ENCODE measurements at regions not wholly inside any gene's neighbourhood (a gene's known extent, or its start where the extent isn't known, plus 50 kb on each side); places are given as distances from the start of the nearest gene placed in this dataset.
"Not testable (repeated sequence)": the region's sequence is repeated elsewhere in the genome, so short reads cannot be mapped to it uniquely, and the experiment has no call there.

DNA sequence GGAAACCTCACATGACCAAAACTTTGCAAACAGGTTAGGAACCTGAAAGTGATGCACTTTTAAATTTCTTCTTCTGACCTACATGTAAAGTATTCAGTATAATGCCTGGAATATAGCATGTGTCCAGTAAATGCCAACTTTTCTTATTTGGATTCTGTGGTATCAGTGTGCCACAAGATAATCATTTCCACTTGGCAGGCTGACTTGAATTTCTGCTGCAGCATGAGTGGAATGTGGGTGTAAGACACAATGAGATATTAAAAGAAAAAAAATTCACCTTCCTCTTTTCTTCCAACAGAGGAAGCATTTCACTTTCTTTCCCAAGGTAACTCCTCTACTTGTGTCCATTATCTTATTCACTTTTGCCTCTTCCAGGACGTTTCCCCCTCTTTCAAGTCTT lies 141.9 kb upstream of the PRKD1 start:
- no peak for DNase-seq

DNA sequence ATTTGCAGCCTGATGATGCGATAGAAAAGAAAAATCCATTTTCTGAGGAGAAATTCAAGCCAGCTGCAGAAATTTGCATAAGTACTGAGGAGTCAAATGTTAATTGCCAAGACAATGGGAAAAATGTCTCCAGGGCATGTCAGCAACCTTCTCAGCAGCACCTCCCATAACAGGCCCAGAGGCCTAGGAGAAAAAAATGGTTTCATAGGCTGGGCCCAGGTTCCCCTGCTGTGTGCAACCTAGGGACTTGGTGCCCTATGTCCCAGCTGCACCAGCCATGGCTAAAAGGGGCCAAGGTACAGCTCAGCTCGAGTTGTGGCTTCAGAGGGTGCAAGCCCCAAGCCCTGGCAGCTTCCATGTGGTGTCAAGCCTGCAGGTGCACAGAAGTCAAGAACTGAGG lies 144.8 kb upstream of the PRKD1 start:
- not testable (repeated sequence) for DNase-seq

DNA sequence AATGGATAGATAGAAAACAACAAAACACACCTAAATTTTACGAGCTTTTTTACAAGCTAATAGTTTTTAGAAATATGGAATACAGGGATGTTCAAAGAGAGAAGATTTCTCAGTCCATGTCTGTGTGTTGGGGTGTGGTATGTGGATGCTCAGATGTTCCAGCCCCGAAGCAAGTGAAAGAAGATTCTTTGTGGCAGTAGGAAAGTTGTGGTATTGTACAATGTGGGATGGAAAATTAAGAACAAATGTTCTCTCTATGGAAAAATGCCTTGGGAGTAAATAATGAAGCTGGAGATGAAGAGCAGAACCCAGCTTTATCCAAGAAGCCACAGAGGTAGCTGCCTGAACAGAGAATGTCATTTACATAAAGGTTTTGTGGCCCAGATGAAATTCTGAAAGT lies 150.3 kb upstream of the PRKD1 start:
- no peak for DNase-seq

DNA sequence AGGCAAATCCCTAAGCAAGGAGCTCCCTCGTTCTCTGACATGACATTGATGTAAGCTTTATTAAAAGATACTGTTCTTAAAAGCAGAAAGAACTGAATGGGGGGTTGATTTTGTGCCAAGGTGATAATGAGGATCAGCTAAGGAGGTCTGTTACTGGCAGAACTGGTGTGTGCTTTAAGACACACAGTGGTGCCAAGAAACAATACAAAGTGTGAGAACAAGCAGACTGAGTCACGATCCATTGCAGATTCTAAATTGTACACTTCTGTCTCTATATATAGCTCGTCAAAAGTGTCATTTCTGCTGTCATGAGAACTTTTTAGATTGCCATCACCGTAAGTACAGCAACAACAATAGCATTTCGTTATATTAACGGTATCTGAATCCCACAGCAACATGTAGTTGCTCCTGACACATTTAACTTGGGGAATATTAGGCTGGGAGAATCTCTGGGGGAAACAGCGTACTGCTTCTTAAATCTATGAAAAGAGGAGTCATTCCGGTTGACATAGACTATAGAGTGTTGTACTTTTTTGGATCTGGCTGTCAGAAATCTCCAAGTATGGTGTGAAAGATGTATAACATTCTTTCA lies 151.3 kb upstream of the PRKD1 start:
- DNase-seq = no peak

DNA sequence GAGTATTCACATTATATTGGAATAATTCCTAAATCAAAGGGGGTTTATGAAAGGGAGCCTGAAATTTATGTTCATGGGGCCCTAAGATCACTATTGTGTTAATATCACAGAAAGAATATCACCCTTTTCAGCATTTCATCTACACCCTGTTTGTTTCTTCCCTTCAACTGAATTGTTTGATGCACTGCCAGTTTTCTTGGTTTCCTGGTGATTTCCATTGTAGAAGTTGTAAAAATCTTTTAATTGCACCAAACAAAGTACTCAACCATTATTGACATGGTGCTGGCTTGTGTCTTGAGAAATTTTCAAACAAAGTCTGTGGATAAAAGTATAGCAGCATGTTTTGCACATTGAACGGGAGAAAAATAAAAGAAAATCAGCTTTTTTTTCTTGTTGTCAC lies 154.8 kb upstream of the PRKD1 start:
- DNase-seq = no peak

- no peak for DNase-seq
Measured at GRCh38 chr14:30084811-30085210, 157.2 kb upstream of the PRKD1 start.

DNA sequence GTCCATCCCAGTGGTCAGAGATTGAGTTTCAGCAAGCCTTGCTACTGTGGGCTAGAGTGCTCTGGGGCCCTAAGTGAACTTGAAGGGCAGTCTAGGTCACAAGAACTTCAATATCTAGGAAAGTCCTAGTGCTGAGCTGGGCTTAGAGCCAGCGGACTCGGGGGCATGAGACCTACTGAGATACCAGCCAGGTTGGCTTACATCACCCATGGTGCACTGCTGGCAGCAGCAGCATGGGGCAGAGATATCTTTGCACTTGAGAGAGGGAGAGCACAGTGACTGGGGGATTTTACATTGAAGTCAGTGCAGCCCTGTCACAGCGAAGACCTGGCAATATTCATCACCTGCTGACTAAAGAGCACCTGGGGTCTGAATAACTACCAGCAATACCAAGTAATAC lies 158.3 kb upstream of the PRKD1 start:
- DNase-seq = no peak

DNA sequence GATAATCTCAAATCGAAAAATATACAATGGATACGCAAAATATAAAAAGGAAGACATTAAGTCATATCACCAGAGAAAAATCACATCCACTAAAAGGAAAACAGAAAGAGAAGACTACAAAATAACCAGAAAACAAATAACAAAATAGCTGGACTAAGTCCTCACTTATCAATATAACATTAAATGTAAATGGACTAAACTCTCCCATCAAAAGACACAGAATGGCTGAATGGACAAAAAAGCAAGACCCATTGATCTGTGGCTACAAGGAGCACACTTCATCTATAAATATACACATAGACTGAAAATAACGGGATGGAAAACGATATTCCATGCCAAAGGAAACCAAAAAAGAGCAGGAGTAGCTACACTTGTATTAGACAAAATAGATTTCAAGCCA lies 161.0 kb upstream of the PRKD1 start:
- no peak for DNase-seq

- no peak for DNase-seq
Measured at GRCh38 chr14:30108975-30109700, 181.5 kb upstream of the PRKD1 start.

DNA sequence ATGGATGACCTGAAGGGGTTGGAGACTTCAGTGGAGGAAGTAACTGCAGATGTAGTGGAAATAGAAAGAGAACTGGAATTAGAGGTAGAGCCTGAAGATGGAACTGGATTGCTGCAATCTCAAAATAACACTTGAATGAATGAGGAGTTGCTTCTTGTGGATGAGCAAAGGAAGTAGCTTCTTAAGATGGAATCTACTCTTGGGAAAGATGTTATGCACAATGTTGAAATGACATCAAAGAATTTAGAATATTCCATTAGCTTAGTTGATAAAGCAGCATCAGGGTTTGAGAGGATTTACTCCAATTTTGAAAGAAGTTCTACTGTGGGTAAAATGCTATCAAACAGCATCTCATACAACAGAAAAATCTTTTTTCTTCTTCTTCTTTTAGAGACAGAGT lies 186.4 kb upstream of the PRKD1 start:
- DNase-seq = no peak

DNA sequence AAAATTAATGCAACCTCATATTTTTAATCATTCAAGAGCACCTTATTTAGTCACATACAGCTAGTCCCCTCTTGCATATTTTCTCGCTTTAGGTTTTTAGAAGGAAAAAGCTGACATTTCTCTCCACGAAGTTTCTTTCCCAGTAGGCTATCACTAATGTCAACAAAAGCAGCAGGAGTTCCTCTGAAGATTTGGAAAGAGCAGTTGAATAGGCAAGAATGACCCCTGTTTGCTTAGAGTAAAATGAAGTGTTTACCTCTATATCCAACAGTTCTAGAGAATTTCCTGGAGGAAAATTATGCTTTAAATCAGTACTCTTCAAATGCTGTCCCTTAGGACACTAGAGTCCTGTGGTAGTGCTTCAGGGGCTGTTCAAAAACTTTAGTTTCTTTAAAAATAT lies 188.1 kb upstream of the PRKD1 start:
- no peak for DNase-seq

DNA sequence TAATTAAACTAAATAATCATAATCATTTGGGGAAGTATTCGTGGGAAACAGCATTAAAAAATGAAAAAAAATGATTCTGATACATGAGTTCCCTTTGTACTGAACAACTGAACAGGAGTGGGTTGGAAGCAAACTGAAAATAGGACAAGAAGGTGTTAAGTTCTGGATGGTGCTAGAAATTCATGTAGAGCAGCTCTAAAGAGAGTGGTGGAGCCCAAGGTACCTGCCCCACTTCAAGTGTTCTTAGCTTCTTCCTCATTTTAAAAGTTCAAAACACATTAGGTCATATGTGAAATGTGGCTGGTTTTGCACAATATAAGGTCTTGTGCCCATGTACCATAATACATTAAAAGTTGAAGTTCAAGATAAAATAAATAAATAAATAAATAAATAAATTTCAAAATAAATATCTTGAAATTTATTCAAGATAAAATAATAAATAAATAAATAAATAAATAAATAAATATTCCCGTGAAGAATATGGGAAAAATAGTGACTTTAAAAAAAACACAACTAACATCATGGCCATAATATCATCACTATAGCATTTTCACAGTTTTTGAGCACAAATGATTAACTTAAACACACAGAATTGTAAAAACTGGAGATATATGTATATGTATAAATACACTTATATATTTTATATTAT lies 191.5 kb upstream of the PRKD1 start:
- DNase-seq = no peak

DNA sequence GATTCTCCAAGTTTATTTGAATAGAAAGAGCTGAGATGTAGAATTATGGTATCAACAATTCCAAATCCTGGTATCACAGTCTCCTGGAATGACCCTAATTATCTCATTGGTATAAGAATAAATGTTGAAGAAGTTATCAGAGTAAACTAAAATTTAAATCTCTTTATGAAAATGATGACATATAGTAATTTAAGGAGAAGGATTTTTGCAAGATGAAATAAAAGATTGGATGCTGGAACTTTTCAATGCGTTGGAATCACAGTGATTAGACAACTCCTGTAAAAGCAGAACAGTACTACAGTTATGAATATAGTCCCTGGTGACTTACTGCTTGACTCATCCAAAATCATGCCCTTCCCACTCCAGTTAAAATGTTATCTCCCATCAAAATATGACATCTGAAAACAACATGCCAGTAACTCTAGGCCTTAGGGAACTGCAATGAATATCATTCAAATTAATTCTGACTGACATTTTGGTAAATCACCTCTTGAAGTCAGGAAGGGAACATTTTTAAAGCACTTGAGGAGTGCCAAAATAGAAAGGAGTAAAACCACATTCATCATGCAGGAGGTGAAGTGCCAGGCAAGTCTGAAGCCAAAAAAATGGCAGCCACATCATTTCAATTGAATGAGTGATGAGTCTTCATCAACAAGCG lies 197.8 kb upstream of the PRKD1 start:
- no peak for DNase-seq

- no peak for DNase-seq
Measured at GRCh38 chr14:30129807-30130206, 202.2 kb upstream of the PRKD1 start.

- no peak for DNase-seq
Measured at GRCh38 chr14:30131581-30132097, 204.0 kb upstream of the PRKD1 start.

DNA sequence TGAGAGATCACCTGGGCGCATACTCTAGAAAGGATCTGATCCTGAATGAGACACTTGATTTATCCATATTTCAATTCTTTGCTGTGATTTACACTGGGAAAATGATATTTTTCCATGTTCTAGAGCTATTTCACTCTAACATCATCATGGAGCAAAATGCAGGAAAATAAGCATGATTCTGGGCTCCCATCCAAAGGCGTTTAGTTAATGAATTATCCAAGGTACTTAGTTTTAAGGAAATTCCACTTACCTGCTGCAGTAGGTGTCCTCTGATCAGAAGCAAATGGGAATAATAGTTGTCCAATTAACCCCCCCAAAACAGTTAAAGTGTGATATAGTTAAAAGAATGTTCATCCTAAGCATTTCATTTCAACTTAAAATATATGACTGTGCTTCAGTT lies 204.5 kb upstream of the PRKD1 start:
- no peak for DNase-seq

DNA sequence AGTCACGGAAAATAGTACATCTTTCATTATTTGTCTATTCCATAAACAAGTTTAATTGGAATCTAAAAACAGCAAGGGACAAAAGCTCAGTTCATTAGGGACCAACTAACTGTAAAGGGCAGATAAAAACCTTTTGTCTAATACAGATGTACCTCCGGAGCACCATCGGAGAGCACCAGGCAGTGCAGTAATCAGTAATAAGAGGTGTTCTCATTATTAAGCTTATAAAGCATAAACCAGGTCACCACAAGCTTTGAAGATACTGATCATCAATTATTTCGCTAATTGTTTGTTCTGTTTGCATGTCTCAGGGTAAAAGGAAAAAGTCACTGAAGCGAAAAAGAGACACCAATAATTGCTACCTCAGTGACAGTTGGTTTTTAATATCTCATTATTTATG lies 207.3 kb upstream of the PRKD1 start:
- no peak for DNase-seq

DNA sequence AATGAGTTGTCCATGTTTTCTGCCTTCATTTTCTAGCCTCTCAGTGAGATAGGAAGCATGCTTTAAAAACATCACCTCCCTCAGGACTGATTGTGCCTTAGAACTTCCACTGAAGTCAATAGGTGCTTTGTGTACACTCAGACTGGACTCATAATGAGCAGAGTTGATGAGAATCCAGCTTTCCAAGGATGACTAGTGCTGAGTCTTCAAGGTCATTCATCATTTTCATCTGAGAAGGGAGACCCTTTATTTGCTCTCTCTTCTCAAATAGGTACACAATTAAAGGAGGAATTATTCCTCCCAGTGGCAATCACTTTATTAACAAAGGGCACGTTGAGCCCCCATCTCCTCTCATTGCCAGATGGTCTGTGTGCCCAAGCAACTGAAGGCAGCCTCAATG lies 210.9 kb upstream of the PRKD1 start:
- DNase-seq = no peak

- DNase-seq = no peak
Measured at GRCh38 chr14:30142216-30142615, 214.6 kb upstream of the PRKD1 start.

GRCh38 chr14:30143627-30144026 lies 216.0 kb upstream of the PRKD1 start:
- DNase-seq = no peak

- DNase-seq = no peak
Measured at GRCh38 chr14:30153717-30154116, 226.1 kb upstream of the PRKD1 start.

- DNase-seq = no peak
Measured at GRCh38 chr14:30156571-30156970, 228.9 kb upstream of the PRKD1 start.
